Motor neuron (in vitro differentiated cells): ENCODE measurements at regions not wholly inside any gene's neighbourhood (a gene's known extent, or its start where the extent isn't known, plus 50 kb on each side); places are given as distances from the start of the nearest gene placed in this dataset.
A peak's percentile ranks its signal among the peaks of the same experiment; 100 is the strongest.
"Not testable (repeated sequence)": the region's sequence is repeated elsewhere in the genome, so short reads cannot be mapped to it uniquely, and the experiment has no call there.

Experiments
- ATAC-seq, 8 experiments: fragments of 200-7000 bp; cut with Tn5 transposase; replicated peaks in 6 of 8; 2 replicates each; pipeline ENCODE4 v1.8.0; 2021; ENCODE audit warnings: mild to moderate bottlenecking in 8 of 8, moderate library complexity in 8 of 8
- H3K27ac ChIP-seq, 2 donors: fragments of 250-450 bp; sonication (Bioruptor Pico); 2 replicates each; pipeline ENCODE4 v1.9.0; 2021; ENCODE audit warnings: antibody characterized with exemption in 2 of 2, mild to moderate bottlenecking in 2 of 2, moderate library complexity in 1 of 2
- H3K4me1 ChIP-seq, 2 donors: fragments of 250-450 bp; sonication (Bioruptor Pico); replicated peaks in 1 of 2; 2 replicates each; pipeline ENCODE4 v1.6.1; 2021; ENCODE audit warnings: antibody characterized with exemption in 2 of 2, mild to moderate bottlenecking in 2 of 2, moderate library complexity in 1 of 2
- H3K4me3 ChIP-seq, 5 donors: fragments of 250-450 bp; sonication (Bioruptor Pico); 2 replicates each; pipeline ENCODE4 v1.9.0; 2021; ENCODE audit warnings: antibody characterized with exemption in 5 of 5, mild to moderate bottlenecking in 5 of 5, moderate library complexity in 4 of 5
- WGBS, 10 experiments: fragments of 450-650 bp; shearing (Covaris generic); methylation state at CpG; one replicate each; pipeline ENCODE4 v1.0.0; 2022; 5-methylcytosine and 5-hydroxymethylcytosine counted together
- in situ Hi-C, 9 experiments: fragments of 400-800 bp; cut with MboI; loops; one replicate each; pipeline ENCODE4 v1.15.0; 2021; ENCODE audit warnings: low sequenced_read_pairs in 9 of 9, low pct_unique_long_range_greater_than_20kb in 2 of 9; ENCODE audit not compliant: unreplicated experiment in 9 of 9

DNA sequence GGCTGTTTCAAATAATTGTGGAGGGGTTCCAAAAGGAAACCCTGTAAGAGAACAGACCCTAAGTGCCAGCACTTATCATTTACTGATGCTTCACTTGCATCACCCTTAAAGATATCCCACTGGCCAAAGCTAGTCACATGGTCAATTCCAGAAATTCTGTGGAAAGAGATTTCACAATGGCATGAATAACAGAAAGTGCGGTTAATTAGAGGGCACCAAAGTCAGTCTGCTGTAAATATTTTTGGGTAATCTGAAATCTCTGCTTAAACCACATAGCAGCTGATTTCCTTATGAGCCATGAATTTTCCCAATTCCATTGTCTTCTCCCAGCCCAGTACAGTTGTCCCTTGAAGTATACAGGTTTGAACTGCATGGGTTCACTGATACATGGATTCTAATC is 346.1 kb downstream of the SI start:
- no peak for ATAC-seq
- Histone ChIP-seq H3K4me1 (no peaks in the 10 kb centered on the region), H3K4me3 (no peak overlapping the region), H3K27ac (no peak overlapping the region)
- in situ Hi-C loops: no loop called here
- WGBS, 10 experiments: 50 to 100% (median 100%) methylated on average over 1 of the region's 1 CpG; no CpG with 5 or more reads in 3 of the 10 experiments

DNA sequence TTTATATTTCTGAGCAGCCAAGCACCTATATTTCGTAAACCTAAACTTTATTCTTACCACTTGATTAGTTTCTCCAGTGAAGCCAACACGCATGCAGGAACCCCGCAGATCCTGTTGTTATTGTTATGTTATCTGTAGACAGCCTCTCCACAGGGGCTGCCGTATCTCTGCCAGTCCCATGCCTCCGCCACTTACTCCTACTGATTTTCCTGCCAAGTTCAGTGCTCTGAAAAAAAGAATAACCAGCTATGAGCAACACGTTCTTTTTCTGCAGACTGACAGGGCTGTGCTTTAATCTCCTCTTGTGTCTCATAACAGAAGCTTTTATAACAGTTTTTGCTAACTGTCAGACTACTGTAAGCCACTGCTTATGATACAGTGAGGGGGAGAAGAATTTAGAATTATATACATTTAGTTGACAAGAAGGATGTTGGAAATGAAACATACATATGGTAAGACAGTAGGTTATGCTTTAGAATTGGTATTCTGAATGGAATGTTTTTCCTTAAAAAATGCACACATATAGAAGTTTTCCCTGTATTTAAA is 347.4 kb downstream of the SI start:
- no peak for ATAC-seq

DNA sequence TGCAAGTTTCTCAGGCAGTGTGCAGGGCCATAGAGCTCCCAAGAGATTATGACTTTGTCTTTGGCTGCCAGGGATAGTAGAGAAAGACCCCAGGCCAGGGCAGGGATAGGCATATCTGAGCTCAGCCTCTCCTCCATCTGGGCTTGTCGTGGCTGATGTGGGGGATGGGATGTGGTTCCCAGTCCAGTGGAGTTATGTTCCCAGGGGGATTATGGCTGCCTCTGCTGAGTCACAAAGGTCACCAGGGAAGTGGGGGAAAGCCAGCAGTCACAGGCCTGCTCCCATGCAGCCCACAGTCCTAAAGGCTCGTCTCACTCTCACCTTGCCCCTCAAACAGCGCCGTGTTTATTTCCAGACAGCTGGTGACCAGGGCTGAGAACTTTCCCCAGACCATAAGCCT is 354.9 kb downstream of the SI start:
- H3K27ac ChIP-seq: no peak overlapping the region
- no peaks in the 10 kb centered on the region for H3K4me1 ChIP-seq
- in situ Hi-C loops: no loop called here
- 53 to 100% (median 93%) methylated on average over 2 to 4 of the region's 4 CpGs; no CpG with 5 or more reads in 6 of the 10 experiments for WGBS, 10 experiments
- no peak overlapping the region for H3K4me3 ChIP-seq
- ATAC-seq: no peak

More for the DNA sequence above, 347.4 kb downstream of the SI start:
- Histone ChIP-seq H3K27ac (no peak overlapping the region), H3K4me3 (no peak overlapping the region), H3K4me1 (no peaks in the 10 kb centered on the region)
- in situ Hi-C loops: no loop called here
- WGBS, 10 experiments: 8 to 100% (median 48%) methylated on average over 1 to 6 of the region's 6 CpGs; no CpG with 5 or more reads in 1 of the 10 experiments

DNA sequence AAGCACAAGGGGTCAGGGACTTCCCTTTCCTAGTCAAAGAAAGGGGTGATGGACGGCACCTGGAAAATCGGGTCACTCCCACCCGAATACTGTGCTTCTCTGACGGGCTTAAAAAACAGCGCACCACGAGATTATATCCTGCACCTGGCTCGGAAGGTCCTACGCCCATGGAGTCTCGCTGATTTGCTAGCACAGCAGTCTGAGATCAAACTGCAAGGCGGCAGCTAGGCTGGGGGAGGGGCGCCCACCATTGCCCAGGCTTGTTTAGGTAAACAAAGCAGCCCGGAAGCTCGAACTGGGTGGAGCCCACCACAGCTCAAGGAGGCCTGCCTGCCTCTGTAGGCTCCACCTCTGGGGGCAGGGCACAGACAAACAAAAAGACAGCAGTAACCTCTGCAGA is 375.5 kb downstream of the SI start:
- H3K4me3 ChIP-seq, ATAC-seq, H3K27ac ChIP-seq, H3K4me1 ChIP-seq, in situ Hi-C loops: not testable (repeated sequence)
- 100% methylated on average over 1 of the region's 13 CpGs; no CpG with 5 or more reads in 9 of the 10 experiments for WGBS, 10 experiments

DNA sequence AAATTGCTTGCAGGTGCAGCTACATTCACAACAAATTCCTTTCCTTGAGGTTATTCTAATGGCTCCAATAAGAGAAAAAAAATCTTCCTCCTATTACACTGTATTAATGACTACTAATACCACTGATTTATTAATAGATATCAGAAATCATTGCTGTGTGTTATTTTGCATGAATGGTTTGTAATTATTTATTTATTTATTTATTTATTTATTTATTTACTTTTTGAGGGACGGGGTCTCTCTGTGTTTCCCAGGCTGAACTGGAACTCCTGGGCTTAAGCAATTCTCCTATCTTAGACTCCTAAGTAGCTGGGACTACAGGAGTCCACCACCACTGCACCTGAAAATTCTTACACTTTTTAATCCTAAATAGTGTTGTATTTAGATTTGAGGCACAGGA is 390.4 kb downstream of the SI start:
- no peak for ATAC-seq
- Histone ChIP-seq H3K4me3 (no peak overlapping the region), H3K27ac (no peak overlapping the region), H3K4me1 (no peaks in the 10 kb centered on the region)
- in situ Hi-C loops: no loop called here
- 0 to 100% (median 71%) methylated on average over 1 of the region's 1 CpG; no CpG with 5 or more reads in 1 of the 10 experiments for WGBS, 10 experiments

DNA sequence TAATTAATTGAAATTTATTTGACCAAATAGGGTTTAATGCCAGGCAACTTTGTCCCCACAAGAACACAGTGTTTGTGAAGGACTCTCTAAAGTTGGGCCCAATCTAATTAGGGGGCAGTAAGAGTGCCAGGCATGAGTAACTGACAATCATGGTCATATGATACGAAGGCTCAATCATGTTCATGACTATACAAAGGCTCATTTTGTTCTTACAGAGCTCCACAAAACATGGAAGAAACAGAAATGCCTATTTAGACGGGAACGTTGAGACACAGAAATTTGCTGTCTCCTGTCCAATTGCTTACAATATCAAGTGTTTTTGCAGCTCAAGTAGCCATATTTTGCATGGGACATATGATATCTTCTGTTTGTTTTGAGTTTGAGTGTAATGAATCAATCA is 391.1 kb downstream of the SI start:
- H3K27ac ChIP-seq: no peak overlapping the region
- no peaks in the 10 kb centered on the region for H3K4me1 ChIP-seq
- 0 to 100% (median 84%) methylated on average over 2 to 3 of the region's 3 CpGs; no CpG with 5 or more reads in 2 of the 10 experiments for WGBS, 10 experiments
- in situ Hi-C loops: no loop called here
- no peak for ATAC-seq
- H3K4me3 ChIP-seq: no peak overlapping the region

DNA sequence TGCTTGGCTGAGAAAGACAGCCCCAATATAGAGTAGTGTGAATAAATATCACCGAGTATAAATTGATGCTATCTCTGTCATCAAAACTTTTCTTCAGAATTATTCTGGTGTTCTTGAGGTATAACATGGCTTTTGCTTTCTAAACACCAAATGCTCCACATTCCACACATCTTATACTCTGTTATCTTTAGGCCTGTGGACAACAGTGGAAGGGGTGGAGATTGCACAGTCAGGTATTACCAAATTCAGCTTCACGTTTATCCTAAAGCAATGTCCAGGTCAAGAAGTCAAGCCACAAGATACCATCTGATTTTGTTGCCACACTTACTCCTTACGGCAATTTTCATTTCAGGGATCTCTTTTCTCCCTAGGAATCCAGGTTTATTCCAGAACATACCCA is 394.8 kb downstream of the SI start:
- no peak for ATAC-seq
- Histone ChIP-seq H3K4me1 (no peaks in the 10 kb centered on the region), H3K4me3 (no peak overlapping the region), H3K27ac (no peak overlapping the region)
- WGBS, 10 experiments: 11 to 100% (median 60%) methylated on average over 1 to 3 of the region's 3 CpGs; no CpG with 5 or more reads in 1 of the 10 experiments
- in situ Hi-C loops: no loop called here

DNA sequence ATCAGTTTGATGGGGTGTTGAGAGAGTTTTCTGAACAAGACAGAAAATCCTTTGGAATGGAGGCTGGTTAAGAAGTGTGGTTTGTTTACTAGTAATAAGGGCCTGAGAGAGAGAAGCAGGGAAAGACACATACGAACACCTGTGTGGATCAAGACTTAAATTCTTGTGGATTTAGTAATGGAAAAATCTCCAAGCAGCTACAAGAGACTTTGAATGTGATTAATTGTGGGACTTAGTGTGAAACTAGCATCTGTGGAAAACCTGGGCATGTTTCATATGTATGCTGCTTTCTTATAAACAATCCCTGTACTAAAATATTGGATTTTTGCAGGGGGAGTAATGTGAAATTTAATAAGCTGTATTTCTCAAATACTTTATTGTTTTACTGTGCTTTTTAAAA is 399.1 kb downstream of the SI start:
- no peaks in the 10 kb centered on the region for H3K4me1 ChIP-seq
- in situ Hi-C loops: no loop called here
- H3K4me3 ChIP-seq: no peak overlapping the region
- no peak overlapping the region for H3K27ac ChIP-seq
- 13 to 100% (median 67%) methylated on average over 1 of the region's 1 CpG; no CpG with 5 or more reads in 6 of the 10 experiments for WGBS, 10 experiments
- no peak for ATAC-seq

DNA sequence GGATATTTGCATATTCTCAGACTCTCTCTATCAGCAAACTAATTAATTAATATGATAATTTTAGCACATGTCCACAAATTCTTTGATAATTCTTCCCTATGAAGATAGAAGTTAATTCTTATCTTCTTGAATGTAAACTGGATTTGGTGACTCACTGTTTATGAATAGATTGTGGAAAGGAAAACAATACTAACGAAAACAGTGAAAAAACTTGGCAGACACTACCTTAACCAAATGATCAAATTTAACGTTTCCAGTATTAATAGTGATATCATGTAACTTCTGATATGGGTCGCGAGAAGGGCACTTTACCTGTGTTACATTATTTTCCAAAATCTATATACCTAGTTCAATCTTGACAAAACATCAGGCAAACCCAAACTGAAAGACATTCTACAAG is 401.0 kb downstream of the SI start:
- whole genome bisulfite sequencing, 10 experiments: 46 to 100% (median 70%) methylated on average over 2 to 4 of the region's 4 CpGs; no CpG with 5 or more reads in 3 of the 10 experiments
- Histone ChIP-seq H3K27ac (no peak overlapping the region), H3K4me1 (no peaks in the 10 kb centered on the region), H3K4me3 (no peak overlapping the region)
- in situ Hi-C loops: no loop called here
- no peak for ATAC-seq

DNA sequence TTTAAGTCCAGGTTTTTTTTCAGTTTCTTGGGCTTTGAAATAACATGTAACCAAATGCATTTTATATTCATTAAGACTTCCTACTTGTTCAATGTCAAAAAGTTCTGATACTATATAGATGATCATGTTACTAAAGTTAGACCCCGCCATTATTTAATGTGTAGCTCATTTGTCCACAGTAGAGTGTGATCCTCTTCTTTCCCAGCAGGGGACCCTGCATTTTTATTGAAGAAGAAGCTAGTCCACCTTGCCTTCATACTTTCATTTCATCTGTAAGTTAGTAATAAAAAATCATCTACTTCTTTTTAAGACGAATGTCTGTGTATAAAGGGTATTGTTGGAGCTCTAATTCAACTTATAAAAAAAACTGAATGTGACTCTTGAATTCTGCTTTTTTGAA is 404.6 kb downstream of the SI start:
- no peak overlapping the region for H3K27ac ChIP-seq
- H3K4me1 ChIP-seq: no peaks in the 10 kb centered on the region
- no peak overlapping the region for H3K4me3 ChIP-seq
- WGBS, 10 experiments: 0 to 100% (median 74%) methylated on average over 1 to 2 of the region's 2 CpGs
- in situ Hi-C loops: no loop called here
- ATAC-seq: no peak

DNA sequence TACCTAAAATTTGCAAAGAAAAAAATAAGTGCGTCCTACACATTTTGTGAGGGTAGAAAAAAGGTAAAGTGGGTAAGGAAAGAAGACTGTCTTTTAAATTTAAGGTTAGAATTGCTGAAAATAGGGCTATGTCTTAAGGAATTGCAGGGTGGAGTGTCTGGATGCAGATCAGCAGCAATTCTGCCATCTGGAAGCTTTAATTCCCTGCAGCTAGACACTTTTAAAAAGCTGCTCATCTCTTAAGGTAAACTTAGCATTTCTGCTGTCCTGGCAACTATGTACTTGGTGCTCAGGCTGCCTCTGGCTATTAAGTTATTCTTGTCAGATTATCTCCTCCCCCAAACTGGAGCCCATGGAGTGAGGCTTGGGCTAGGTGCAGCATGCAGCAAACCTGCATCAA is 420.2 kb downstream of the SI start:
- no peaks in the 10 kb centered on the region for H3K4me1 ChIP-seq
- ATAC-seq: peak in 2 of 8 experiments; percentile 12 to 98
- 0 to 100% (median 44%) methylated on average over 1 of the region's 1 CpG; no CpG with 5 or more reads in 2 of the 10 experiments for WGBS, 10 experiments

DNA sequence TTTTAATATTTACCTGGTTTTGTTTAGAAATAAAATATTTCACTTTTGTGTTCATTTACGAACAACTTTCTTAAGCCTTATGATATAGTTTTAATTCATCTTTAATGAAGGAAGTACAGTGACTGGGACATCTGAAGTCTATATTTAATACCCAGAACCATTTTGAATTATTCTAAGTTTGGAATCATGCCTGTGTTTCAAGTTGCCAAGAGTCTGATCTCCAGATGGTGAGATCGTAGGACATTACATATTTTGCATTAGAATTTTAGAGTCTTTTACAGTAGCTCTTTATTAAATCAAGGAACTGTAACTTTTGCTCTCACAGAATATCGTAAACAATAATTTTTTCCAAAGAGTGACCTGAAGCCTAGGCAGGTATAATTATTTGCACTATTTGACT is 420.7 kb downstream of the SI start:
- Histone ChIP-seq H3K4me3 (no peak overlapping the region), H3K4me1 (no peaks in the 10 kb centered on the region), H3K27ac (no peak overlapping the region)
- in situ Hi-C loops: no loop called here
- peak in 1 of 8 experiments; percentile 75 for ATAC-seq
- 0 to 100% (median 90%) methylated on average over 2 to 3 of the region's 3 CpGs for WGBS, 10 experiments

More for the DNA sequence above, 420.2 kb downstream of the SI start:
- in situ Hi-C loops: no loop called here
- Histone ChIP-seq H3K27ac (no peak overlapping the region), H3K4me3 (no peak overlapping the region)

DNA sequence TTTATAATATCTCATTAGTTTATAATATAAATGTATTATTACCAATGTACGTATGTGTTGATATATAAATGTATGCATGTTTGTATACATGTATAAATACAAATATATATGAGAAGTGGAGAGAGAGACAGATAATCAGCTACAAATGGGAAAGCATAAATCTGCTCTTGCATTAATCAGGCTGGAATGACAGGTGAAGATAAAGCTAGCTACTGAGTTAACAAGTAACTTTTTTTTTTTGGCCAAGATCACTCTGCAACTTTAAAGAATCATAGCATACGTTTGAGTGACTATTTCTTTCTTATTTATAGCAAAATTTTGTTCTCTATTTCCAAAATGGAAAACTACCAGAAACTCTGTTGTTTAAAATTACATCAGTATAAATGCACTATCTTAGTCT is 422.8 kb downstream of the SI start:
- in situ Hi-C loops: no loop called here
- Histone ChIP-seq H3K27ac (no peak overlapping the region), H3K4me3 (no peak overlapping the region), H3K4me1 (no peaks in the 10 kb centered on the region)
- no peak for ATAC-seq
- WGBS, 10 experiments: 25 to 100% (median 61%) methylated on average over 1 to 2 of the region's 2 CpGs

DNA sequence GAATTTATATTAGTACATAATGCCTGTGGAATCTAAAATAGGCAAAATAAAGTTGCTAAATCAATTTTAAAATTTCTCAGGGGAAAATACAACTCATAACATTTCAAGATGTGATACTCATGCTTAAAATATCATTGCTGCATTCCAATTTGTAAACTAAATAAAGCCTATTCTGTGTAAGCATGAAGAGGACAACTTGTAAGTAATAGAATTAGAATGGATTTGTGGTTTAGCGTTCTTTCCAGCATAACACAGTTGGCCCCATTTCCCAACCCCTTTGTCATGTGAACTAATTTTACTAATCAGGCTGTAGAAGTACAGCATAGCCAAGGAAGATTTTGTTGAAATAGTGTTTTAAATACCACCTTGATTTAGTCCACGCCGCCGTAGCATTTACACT is 437.2 kb downstream of the SI start:
- ATAC-seq: no peak
- H3K27ac ChIP-seq: no peak overlapping the region
- in situ Hi-C loops: no loop called here
- no peaks in the 10 kb centered on the region for H3K4me1 ChIP-seq
- H3K4me3 ChIP-seq: no peak overlapping the region
- WGBS, 10 experiments: 0 to 100% (median 96%) methylated on average over 1 to 4 of the region's 4 CpGs; no CpG with 5 or more reads in 1 of the 10 experiments
